ENCODE measurements at regions not wholly inside any gene's neighbourhood (a gene's known extent, or its start where the extent isn't known, plus 50 kb on each side); places are given as distances from the start of the nearest gene placed in this dataset.

GRCh38 chr9:129384491-129385210 is 206.6 kb upstream of the IER5L start:
- ATAC-seq, result no peak
- H3K9me3 ChIP-seq, result no peaks in the 10 kb centered on the region
- H3K36me3 ChIP-seq (replicated peaks in 1 of 2; ENCODE audit: insufficient read depth in 1 of 2, low read depth in 2 of 2), result no peaks in the 10 kb centered on the region
- no peak for DNase-seq
- TF ChIP-seq CTCF (IDR thresholded peaks at IDR 0.05), result no peak
- TF ChIP-seq POLR2A (IDR thresholded peaks at IDR 0.05), result no peak
- peak overlapping the region in 3 of 4 donors; percentile 95 to 99 (median 98) for H3K27ac ChIP-seq
- WGBS, 2 donors, result 89 to 96% methylated on average over 10 to 11 of the region's 11 CpGs
- intact Hi-C loops (cut with DNase I), result no loop called here
- peaks cover 28% of the 10 kb centered on the region for H3K4me1 ChIP-seq
- no peak overlapping the region for H3K4me3 ChIP-seq
- no peaks in the 10 kb centered on the region for H3K27me3 ChIP-seq

DNA sequence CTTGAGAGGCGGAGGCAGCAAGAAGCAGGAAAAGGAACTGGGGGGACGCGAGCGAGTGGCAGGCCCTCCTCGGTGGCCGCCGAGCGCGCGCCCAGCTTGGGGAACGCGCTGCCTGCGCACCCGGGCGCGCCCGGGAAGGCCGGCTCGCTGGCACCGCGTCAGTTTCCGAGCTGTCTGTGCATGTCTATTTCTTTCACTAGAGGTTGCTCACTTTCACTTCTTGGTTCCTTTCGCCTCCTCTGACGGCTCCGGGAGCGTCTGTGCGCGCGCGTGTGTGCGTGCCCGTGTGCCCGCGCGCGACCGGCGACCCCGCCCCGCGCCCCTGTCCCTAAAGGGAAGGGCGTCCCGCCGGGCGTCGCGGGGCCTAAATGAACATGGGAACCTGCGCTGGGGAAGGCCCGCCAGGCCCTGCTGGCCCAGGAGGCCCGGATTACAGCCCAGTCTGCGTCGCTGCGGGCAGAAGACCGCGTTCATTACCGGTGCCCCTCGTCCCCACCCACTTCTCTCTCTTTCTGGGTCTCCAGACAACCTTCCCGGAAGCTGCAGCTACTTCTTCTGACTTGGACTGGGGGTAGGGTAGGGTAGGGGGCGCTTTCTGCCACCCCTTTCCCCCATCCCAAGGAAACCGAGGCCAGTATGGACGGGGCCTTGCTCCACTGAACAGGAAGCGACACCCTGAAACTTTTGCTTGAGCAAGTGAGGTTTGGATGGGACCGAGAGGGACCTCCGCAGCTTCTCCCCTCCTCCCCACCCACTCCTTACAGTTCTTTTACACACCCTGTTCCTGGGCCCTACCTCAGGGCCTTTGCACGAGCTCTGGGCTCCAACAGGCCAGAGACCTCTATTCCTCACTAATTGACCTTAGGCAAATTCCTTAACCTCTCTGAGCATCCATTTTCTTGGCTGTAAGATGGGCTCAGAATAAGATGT is 205.8 kb upstream of the IER5L start:
- WGBS, 2 donors, result 22 to 57% methylated on average over 22 to 54 of the region's 65 CpGs
- TF ChIP-seq POLR2A (IDR thresholded peaks at IDR 0.05) (peak in 2 of 3 donors; percentile 5 to 62), CTCF (IDR thresholded peaks at IDR 0.05) (peak in 2 of 7 experiments; percentile 7 to 24)
- Histone ChIP-seq H3K4me1 (peaks cover 28% of the 10 kb centered on the region), H3K4me3 (no peak overlapping the region), H3K36me3 (replicated peaks in 1 of 2; ENCODE audit: insufficient read depth in 1 of 2, low read depth in 2 of 2) (no peaks in the 10 kb centered on the region), H3K9me3 (no peaks in the 10 kb centered on the region), H3K27me3 (no peaks in the 10 kb centered on the region), H3K27ac (peak overlapping the region; percentile 95 to 99 (median 98))
- peak; percentile 78 to 87 (median 84) for DNase-seq
- intact Hi-C loops (cut with DNase I), result no loop called here
- peak; percentile 70 for ATAC-seq

- peak; percentile 93 to 96 (median 96) for DNase-seq
- Histone ChIP-seq H3K27ac (peak overlapping the region; percentile 95 to 99 (median 98)), H3K36me3 (replicated peaks in 1 of 2; ENCODE audit: insufficient read depth in 1 of 2, low read depth in 2 of 2) (no peaks in the 10 kb centered on the region), H3K4me3 (no peak overlapping the region), H3K4me1 (peaks cover 28% of the 10 kb centered on the region), H3K27me3 (no peaks in the 10 kb centered on the region), H3K9me3 (no peaks in the 10 kb centered on the region)
- peak; percentile 94 for ATAC-seq
- WGBS, 2 donors, result 0 to 2% methylated on average over 6 to 22 of the region's 29 CpGs
- TF ChIP-seq POLR2A (IDR thresholded peaks at IDR 0.05) (peak; percentile 45 to 85 (median 78)), CTCF (IDR thresholded peaks at IDR 0.05) (peak in 1 of 7 experiments; percentile 4)
- intact Hi-C loops (cut with DNase I), result no loop called here
Measured at GRCh38 chr9:129383019-129383560, 205.0 kb upstream of the IER5L start.

GRCh38 chr9:129382281-129383018 is 204.4 kb upstream of the IER5L start:
- no peak for TF ChIP-seq CTCF (IDR thresholded peaks at IDR 0.05)
- TF ChIP-seq POLR2A (IDR thresholded peaks at IDR 0.05), result no peak
- 54% methylated on average over 5 of the region's 5 CpGs; no CpG with 5 or more reads in 1 of the 2 donors for WGBS, 2 donors
- ATAC-seq (peak; percentile 52), DNase-seq (peak in 2 of 4 donors; percentile 42 to 49)
- intact Hi-C loops (cut with DNase I), result no loop called here
- H3K4me1 ChIP-seq, result peaks cover 28% of the 10 kb centered on the region
- H3K36me3 ChIP-seq (replicated peaks in 1 of 2; ENCODE audit: insufficient read depth in 1 of 2, low read depth in 2 of 2), result no peaks in the 10 kb centered on the region
- H3K9me3 ChIP-seq, result no peaks in the 10 kb centered on the region
- H3K27ac ChIP-seq, result peak overlapping the region; percentile 95 to 99 (median 98)
- H3K4me3 ChIP-seq, result no peak overlapping the region
- H3K27me3 ChIP-seq, result no peaks in the 10 kb centered on the region

Data from body of pancreas (tissue), 4 donors.